Testis (tissue), 2 donors: ENCODE measurements at regions not wholly inside any gene's neighbourhood (a gene's known extent, or its start where the extent isn't known, plus 50 kb on each side); places are given as distances from the start of the nearest gene placed in this dataset.
"Not testable (repeated sequence)": the region's sequence is repeated elsewhere in the genome, so short reads cannot be mapped to it uniquely, and the experiment has no call there.

Experiments
- DNase-seq: peaks from one replicate; pipeline ENCODE4 v3.0.0-alpha.2; 2019
- H3K27ac ChIP-seq, 2 donors: fragments of 200-600 bp; sonication (generic); one replicate each; pipeline ENCODE4 v1.5.1; 2019
- H3K27me3 ChIP-seq: fragments of 200-600 bp; sonication (generic); one replicate; pipeline ENCODE4 v1.5.1; 2019
- H3K36me3 ChIP-seq: fragments of 200-600 bp; sonication (generic); one replicate; pipeline ENCODE4 v1.5.1; 2017; ENCODE audit warnings: low read depth; ENCODE audit errors: missing control alignments
- H3K4me1 ChIP-seq: fragments of 200-600 bp; sonication (generic); one replicate; pipeline ENCODE4 v1.5.1; 2019
- H3K4me3 ChIP-seq, 2 donors: fragments of 200-600 bp; sonication (generic); one replicate each; pipeline ENCODE4 v1.5.1; 2017 to 2019
- H3K9me3 ChIP-seq: fragments of 200-600 bp; sonication (generic); one replicate; pipeline ENCODE4 v1.5.1; 2017
- POLR2A ChIP-seq: fragments of 450-650 bp; IDR thresholded peaks from one replicate; pipeline ENCODE4 v1.6.1; 2017; ENCODE audit warnings: antibody characterized with exemption, mild to moderate bottlenecking, moderate library complexity
- WGBS, 2 donors: methylation state at CpG; one replicate each; pipeline ENCODE4 v1.1.5; 2018; 5-methylcytosine and 5-hydroxymethylcytosine counted together
- intact Hi-C: fragments of 100-400 bp; cut with DNase I; formaldehyde crosslinking; loops from one replicate; pipeline ENCODE4 v1.15.1; 2023; ENCODE audit warnings: low total_unique reads
- TF ChIP-seq, protein P1 (sequence below), 3 experiments: fragments of 450-650 bp in 2 of 3; fragments of 200-600 bp in 1 of 3; sonication (generic) in 1 of 3; IDR thresholded peaks; one replicate each; pipeline ENCODE4 v1.5.1; 2016 to 2019; ENCODE audit warnings: antibody characterized with exemption in 3 of 3, mild to moderate bottlenecking in 2 of 3, moderate library complexity in 1 of 3

- Histone ChIP-seq H3K9me3 (no peaks in the 10 kb centered on the region), H3K4me1 (no peaks in the 10 kb centered on the region), H3K27me3 (no peaks in the 10 kb centered on the region), H3K27ac (no peak overlapping the region), H3K4me3 (no peak overlapping the region), H3K36me3 (no peaks in the 10 kb centered on the region)
- 62 to 63% methylated on average over 3 of the region's 3 CpGs for whole genome bisulfite sequencing, 2 donors
- no peak for DNase-seq
- intact Hi-C loops: no loop called here
- TF ChIP-seq, protein P1, sequence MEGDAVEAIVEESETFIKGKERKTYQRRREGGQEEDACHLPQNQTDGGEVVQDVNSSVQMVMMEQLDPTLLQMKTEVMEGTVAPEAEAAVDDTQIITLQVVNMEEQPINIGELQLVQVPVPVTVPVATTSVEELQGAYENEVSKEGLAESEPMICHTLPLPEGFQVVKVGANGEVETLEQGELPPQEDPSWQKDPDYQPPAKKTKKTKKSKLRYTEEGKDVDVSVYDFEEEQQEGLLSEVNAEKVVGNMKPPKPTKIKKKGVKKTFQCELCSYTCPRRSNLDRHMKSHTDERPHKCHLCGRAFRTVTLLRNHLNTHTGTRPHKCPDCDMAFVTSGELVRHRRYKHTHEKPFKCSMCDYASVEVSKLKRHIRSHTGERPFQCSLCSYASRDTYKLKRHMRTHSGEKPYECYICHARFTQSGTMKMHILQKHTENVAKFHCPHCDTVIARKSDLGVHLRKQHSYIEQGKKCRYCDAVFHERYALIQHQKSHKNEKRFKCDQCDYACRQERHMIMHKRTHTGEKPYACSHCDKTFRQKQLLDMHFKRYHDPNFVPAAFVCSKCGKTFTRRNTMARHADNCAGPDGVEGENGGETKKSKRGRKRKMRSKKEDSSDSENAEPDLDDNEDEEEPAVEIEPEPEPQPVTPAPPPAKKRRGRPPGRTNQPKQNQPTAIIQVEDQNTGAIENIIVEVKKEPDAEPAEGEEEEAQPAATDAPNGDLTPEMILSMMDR (IDR thresholded peaks at IDR 0.05): no peak
- no peak for TF ChIP-seq POLR2A
Measured at GRCh38 chr17:27105636-27106035, 188.3 kb upstream of the WSB1 start.

DNA sequence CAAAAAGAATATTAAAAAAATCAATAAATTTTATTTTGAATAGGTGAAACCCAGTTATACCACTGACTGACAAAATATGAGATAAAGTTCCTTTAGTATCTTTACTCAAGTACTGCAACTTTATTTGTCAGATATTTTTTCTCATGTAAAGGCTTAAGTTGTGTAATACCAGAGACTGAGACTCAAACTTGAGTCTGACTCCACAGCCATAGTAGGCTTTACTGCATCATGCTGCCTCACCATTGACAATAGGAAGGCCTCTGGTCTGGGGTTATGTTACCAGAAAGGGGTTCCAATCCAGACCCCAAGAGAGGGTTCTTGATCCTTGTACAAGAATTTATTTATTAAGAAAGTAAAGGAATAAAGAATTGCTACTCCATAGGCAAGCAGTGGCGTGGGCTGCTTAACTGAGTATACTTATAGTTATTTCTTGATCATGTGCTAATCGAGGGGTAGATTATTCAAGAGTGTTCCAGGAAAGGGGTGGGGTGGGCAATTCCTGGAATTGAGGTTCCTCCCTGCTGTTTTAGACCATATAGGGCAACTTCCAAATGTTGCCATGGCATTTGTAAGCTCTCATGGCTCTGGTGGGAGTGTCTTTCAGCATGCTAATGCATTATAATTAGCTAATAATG, 187.4 kb upstream of the WSB1 start:
- H3K4me1 ChIP-seq: no peaks in the 10 kb centered on the region
- intact Hi-C loops: no loop called here
- H3K4me3 ChIP-seq: no peak overlapping the region
- H3K36me3 ChIP-seq: no peaks in the 10 kb centered on the region
- H3K9me3 ChIP-seq: no peaks in the 10 kb centered on the region
- no peak for TF ChIP-seq POLR2A
- TF ChIP-seq, protein P1 (IDR thresholded peaks at IDR 0.05): no peak
- H3K27ac ChIP-seq: no peak overlapping the region
- no peaks in the 10 kb centered on the region for H3K27me3 ChIP-seq
- WGBS, 2 donors: 45 to 58% methylated on average over 2 of the region's 2 CpGs
- DNase-seq: no peak

DNA sequence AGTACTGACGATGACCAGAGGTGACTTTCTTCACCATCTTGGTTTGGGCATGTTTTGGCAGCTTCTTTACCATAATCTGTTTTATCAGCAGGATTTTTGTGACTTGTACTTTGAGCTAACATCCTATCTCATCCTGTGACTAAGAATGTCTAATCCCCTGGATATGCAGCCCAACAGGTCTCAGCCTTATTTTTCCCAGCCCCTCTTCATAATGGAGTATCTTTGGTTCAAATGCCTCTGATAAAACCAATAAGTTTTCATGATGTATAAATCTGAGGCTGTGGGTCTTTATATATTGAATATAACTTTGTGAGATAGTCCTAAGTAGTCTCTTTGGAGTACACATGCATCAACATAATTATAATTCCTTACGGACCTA, 186.9 kb upstream of the WSB1 start:
- no peaks in the 10 kb centered on the region for H3K4me1 ChIP-seq
- 63 to 83% methylated on average over 2 of the region's 2 CpGs for WGBS, 2 donors
- H3K27me3 ChIP-seq: no peaks in the 10 kb centered on the region
- no peaks in the 10 kb centered on the region for H3K9me3 ChIP-seq
- no peak for DNase-seq
- no peak for TF ChIP-seq POLR2A
- TF ChIP-seq, protein P1 (IDR thresholded peaks at IDR 0.05): no peak
- H3K4me3 ChIP-seq: no peak overlapping the region
- intact Hi-C loops: no loop called here
- H3K36me3 ChIP-seq: no peaks in the 10 kb centered on the region
- no peak overlapping the region for H3K27ac ChIP-seq

DNA sequence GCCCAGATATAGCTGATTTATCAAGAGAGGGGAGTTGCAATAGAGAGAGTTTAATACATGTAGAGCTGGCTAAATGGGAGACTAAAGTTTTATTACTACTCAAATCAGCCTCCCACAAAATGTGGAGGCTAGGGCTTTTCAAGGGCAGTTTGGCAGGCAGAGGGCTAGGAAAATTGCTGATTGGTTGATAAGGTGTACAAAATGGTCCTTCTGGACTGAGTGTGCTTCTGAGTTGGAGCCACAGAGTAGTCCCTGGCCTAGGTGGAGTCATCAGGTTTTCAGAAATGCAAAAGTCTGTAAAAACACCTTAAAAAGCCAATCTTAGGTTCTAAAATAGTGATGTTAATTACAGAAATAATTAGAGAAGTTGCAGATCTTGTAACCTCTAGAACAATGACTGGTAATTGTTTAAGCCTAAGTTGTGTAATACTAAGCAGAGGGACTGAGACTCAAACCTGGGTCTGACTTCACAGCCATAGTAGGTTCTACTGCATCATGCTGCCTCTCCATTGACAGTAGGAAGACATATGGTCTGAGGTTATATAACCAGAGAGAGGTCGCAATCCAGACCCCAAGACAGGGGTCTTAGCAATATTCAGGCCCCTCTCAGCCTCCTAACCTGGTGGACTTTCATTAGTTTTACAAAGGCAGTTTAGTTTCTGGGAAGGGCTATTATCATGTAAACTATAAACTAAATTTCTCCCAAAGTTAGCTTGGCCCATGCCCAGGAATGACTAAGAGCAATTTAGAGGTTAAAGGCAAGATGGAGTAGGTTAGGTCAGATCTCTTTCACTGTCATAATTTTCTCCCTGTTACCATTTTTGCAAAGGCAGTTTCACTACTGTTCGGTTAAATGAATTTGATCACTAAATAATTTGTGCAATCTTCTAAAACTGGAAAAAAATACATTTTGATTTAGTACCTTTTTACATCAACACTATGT, 186.3 kb upstream of the WSB1 start:
- H3K4me1 ChIP-seq, intact Hi-C loops, H3K27me3 ChIP-seq, H3K4me3 ChIP-seq, H3K9me3 ChIP-seq, H3K36me3 ChIP-seq, DNase-seq, H3K27ac ChIP-seq: not testable (repeated sequence)
- 57 to 74% methylated on average over 2 of the region's 2 CpGs for WGBS, 2 donors

DNA sequence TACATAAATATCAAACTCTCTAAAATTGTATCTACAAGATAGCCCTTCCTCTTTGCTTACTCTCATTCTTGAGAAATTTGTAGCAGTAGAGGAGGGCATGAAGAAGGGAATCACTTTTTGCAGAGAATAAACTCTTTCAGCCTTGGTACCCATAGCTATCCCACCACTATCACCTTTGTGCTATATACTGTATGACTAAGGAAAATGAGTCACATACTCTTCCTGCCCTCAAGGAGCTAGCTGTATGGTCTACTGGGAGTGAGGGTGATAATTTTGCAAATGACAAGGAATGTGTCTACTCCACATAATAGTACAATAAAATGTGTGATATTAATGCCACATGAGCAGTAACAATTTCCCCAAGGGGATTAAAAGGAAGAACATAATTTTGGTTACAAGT, 184.6 kb upstream of the WSB1 start:
- DNase-seq: no peak
- Histone ChIP-seq H3K4me1 (no peaks in the 10 kb centered on the region), H3K27ac (no peak overlapping the region), H3K4me3 (no peak overlapping the region), H3K9me3 (no peaks in the 10 kb centered on the region), H3K36me3 (no peaks in the 10 kb centered on the region), H3K27me3 (no peaks in the 10 kb centered on the region)
- TF ChIP-seq POLR2A: no peak
- TF ChIP-seq, protein P1 (IDR thresholded peaks at IDR 0.05): no peak
- intact Hi-C loops: no loop called here
